HEK293 (cell line): ENCODE measurements at regions not wholly inside any gene's neighbourhood (a gene's known extent, or its start where the extent isn't known, plus 50 kb on each side); places are given as distances from the start of the nearest gene placed in this dataset.
A peak's percentile ranks its signal among the peaks of the same experiment; 100 is the strongest.

ENCODE experiments used
- GLI2 ChIP-seq: fragments of 450-650 bp; formaldehyde crosslinking; IDR thresholded peaks from 2 replicates; pipeline ENCODE4; 2017; ENCODE audit warnings: missing biosample characterization, missing genetic modification characterization, low read depth, borderline replicate concordance
- HOXA7 ChIP-seq: sonication (generic); formaldehyde crosslinking; IDR thresholded peaks from 2 replicates; pipeline ENCODE4 v1.8.1; 2022; ENCODE audit warnings: missing genetic modification reagents, borderline replicate concordance
- KLF8 ChIP-seq: fragments of 450-650 bp; formaldehyde crosslinking; IDR thresholded peaks from 2 replicates; pipeline ENCODE4 v1.5.1; 2016; ENCODE audit warnings: missing biosample characterization, missing genetic modification characterization
- PRDM1 ChIP-seq: fragments of 450-650 bp; formaldehyde crosslinking; IDR thresholded peaks from 2 replicates; pipeline ENCODE4; 2016; ENCODE audit warnings: missing biosample characterization, missing genetic modification characterization
- SCRT1 ChIP-seq: fragments of 450-650 bp; formaldehyde crosslinking; IDR thresholded peaks from 2 replicates; pipeline ENCODE4 v1.5.1; 2016; ENCODE audit warnings: missing biosample characterization, missing genetic modification characterization, borderline replicate concordance
- TRIM28 ChIP-seq: IDR thresholded peaks from 2 replicates; pipeline ENCODE4 v1.6.1; 2011; ENCODE audit warnings: low read length, control low read depth, borderline replicate concordance
- ZBTB1 ChIP-seq: fragments of 450-650 bp; formaldehyde crosslinking; IDR thresholded peaks from 2 replicates; pipeline ENCODE4 v1.5.1; 2016; ENCODE audit warnings: missing biosample characterization, missing genetic modification characterization
- ZBTB11 ChIP-seq: fragments of 450-650 bp; formaldehyde crosslinking; conservative IDR thresholded peaks from 2 replicates; pipeline ENCODE4 v1.5.1; 2016; ENCODE audit warnings: low read depth, missing biosample characterization, missing genetic modification characterization
- ZBTB20 ChIP-seq: fragments of 450-650 bp; formaldehyde crosslinking; IDR thresholded peaks from 2 replicates; pipeline ENCODE4 v1.5.1; 2016; ENCODE audit warnings: missing biosample characterization, missing genetic modification characterization
- ZBTB44 ChIP-seq: fragments of 450-650 bp; IDR thresholded peaks from 2 replicates; pipeline ENCODE4 v1.5.1; 2018; ENCODE audit warnings: missing biosample characterization, mild to moderate bottlenecking, missing genetic modification characterization
- ZNF121 ChIP-seq: fragments of 450-650 bp; formaldehyde crosslinking; IDR thresholded peaks from 2 replicates; pipeline ENCODE4 v1.5.1; 2016; ENCODE audit warnings: missing biosample characterization, missing genetic modification characterization
- ZNF133 ChIP-seq: fragments of 450-650 bp; formaldehyde crosslinking; IDR thresholded peaks from 2 replicates; pipeline ENCODE4 v1.5.1; 2016; ENCODE audit warnings: missing biosample characterization, missing genetic modification characterization
- ZNF138 ChIP-seq: fragments of 450-650 bp; formaldehyde crosslinking; IDR thresholded peaks from 2 replicates; pipeline ENCODE4 v1.5.1; 2016; ENCODE audit warnings: missing biosample characterization, missing genetic modification characterization, borderline replicate concordance
- ZNF19 ChIP-seq: fragments of 450-650 bp; formaldehyde crosslinking; IDR thresholded peaks from 2 replicates; pipeline ENCODE4; 2016; ENCODE audit warnings: missing biosample characterization, missing genetic modification characterization, low read depth
- ZNF2 ChIP-seq: fragments of 450-650 bp; formaldehyde crosslinking; IDR thresholded peaks from 2 replicates; pipeline ENCODE4 v1.5.1; 2016; ENCODE audit warnings: missing biosample characterization, missing genetic modification characterization
- ZNF341 ChIP-seq: fragments of 450-650 bp; formaldehyde crosslinking; IDR thresholded peaks from 2 replicates; pipeline ENCODE4; 2016; ENCODE audit warnings: low read depth, missing biosample characterization, missing genetic modification characterization
- ZNF350 ChIP-seq: fragments of 450-650 bp; formaldehyde crosslinking; IDR thresholded peaks from 2 replicates; pipeline ENCODE4 v1.5.0; 2017; ENCODE audit warnings: missing biosample characterization, mild to moderate bottlenecking, missing genetic modification characterization
- ZNF354C ChIP-seq: fragments of 450-650 bp; formaldehyde crosslinking; IDR thresholded peaks from 2 replicates; pipeline ENCODE4 v1.5.1; 2016; ENCODE audit warnings: missing biosample characterization, missing genetic modification characterization, low read depth, borderline replicate concordance
- ZNF596 ChIP-seq: fragments of 450-650 bp; IDR thresholded peaks from 2 replicates; pipeline ENCODE4 v1.5.0; 2018; ENCODE audit warnings: missing biosample characterization, mild to moderate bottlenecking, missing genetic modification characterization, moderate library complexity
- ZNF658 ChIP-seq: fragments of 450-650 bp; formaldehyde crosslinking; IDR thresholded peaks from 2 replicates; pipeline ENCODE4; 2016; ENCODE audit warnings: missing biosample characterization, missing genetic modification characterization
- ZNF704 ChIP-seq: fragments of 450-650 bp; formaldehyde crosslinking; IDR thresholded peaks from 2 replicates; pipeline ENCODE4 v1.5.1; 2016; ENCODE audit warnings: missing biosample characterization, missing genetic modification characterization
- ZNF791 ChIP-seq: fragments of 450-650 bp; formaldehyde crosslinking; IDR thresholded peaks from 2 replicates; pipeline ENCODE4 v1.5.1; 2016; ENCODE audit warnings: missing biosample characterization, missing genetic modification characterization
- ZNF843 ChIP-seq: fragments of 450-650 bp; formaldehyde crosslinking; IDR thresholded peaks from 2 replicates; pipeline ENCODE4 v1.5.1; 2016; ENCODE audit warnings: missing biosample characterization, missing genetic modification characterization
- ZSCAN30 ChIP-seq: fragments of 450-650 bp; IDR thresholded peaks from 2 replicates; pipeline ENCODE4 v1.5.1; 2018; ENCODE audit warnings: missing biosample characterization, mild to moderate bottlenecking, missing genetic modification characterization, moderate library complexity
- ZSCAN4 ChIP-seq: fragments of 450-650 bp; formaldehyde crosslinking; IDR thresholded peaks from 2 replicates; pipeline ENCODE4 v1.5.1; 2017; ENCODE audit warnings: missing biosample characterization, missing genetic modification characterization
- ZXDB ChIP-seq: fragments of 450-650 bp; formaldehyde crosslinking; IDR thresholded peaks from 2 replicates; pipeline ENCODE4 v1.5.1; 2016; ENCODE audit warnings: missing biosample characterization, missing genetic modification characterization
- TF ChIP-seq, protein P1 (sequence below): fragments of 450-650 bp; formaldehyde crosslinking; IDR thresholded peaks from 2 replicates; pipeline ENCODE4 v1.5.1; 2016; ENCODE audit warnings: missing biosample characterization, missing genetic modification characterization
- TF ChIP-seq, protein P2 (sequence below): fragments of 450-650 bp; formaldehyde crosslinking; IDR thresholded peaks from 2 replicates; pipeline ENCODE4 v1.5.1; 2017; ENCODE audit warnings: missing biosample characterization, missing genetic modification characterization
- TF ChIP-seq, protein P3 (sequence below): fragments of 450-650 bp; formaldehyde crosslinking; IDR thresholded peaks from 2 replicates; pipeline ENCODE4 v1.5.1; 2016; ENCODE audit warnings: missing biosample characterization, missing genetic modification characterization

GRCh38 chr1:87706779-87707228 is 378.1 kb downstream of the LMO4 start (continued):
- TF ChIP-seq, protein P1, sequence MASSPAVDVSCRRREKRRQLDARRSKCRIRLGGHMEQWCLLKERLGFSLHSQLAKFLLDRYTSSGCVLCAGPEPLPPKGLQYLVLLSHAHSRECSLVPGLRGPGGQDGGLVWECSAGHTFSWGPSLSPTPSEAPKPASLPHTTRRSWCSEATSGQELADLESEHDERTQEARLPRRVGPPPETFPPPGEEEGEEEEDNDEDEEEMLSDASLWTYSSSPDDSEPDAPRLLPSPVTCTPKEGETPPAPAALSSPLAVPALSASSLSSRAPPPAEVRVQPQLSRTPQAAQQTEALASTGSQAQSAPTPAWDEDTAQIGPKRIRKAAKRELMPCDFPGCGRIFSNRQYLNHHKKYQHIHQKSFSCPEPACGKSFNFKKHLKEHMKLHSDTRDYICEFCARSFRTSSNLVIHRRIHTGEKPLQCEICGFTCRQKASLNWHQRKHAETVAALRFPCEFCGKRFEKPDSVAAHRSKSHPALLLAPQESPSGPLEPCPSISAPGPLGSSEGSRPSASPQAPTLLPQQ (tag by site-specific recombination) = 0 out of 2 replicates have a peak, but pooled peaks have one; percentile 43
- TF ChIP-seq ZNF138 (tag by site-specific recombination) (no peak), ZNF2 (tag by site-specific recombination) (peak; percentile 55; the same call in 1 of the 2 replicates), SCRT1 (tag by site-specific recombination) (peak; percentile 65; the same call in 1 of the 2 replicates), ZNF596 (tag by site-specific recombination) (peak; percentile 78), ZNF658 (tag by site-specific recombination) (no peak), KLF8 (peak; percentile 72), ZNF121 (no peak), ZSCAN4 (tag by site-specific recombination) (0 out of 2 replicates have a peak, but pooled peaks have one; percentile 35), ZNF704 (tag by site-specific recombination) (no peak), ZNF341 (tag by site-specific recombination) (peak; percentile 23; the same call in 1 of the 2 replicates), GLI2 (peak; percentile 70), HOXA7 (CRISPR knock-in tag) (no peak), ZBTB11 (no peak), ZNF791 (no peak), ZNF354C (tag by site-specific recombination) (no peak), PRDM1 (no peak), ZBTB20 (tag by site-specific recombination) (0 out of 2 replicates have a peak, but pooled peaks have one; percentile 10), ZSCAN30 (tag by site-specific recombination) (0 out of 2 replicates have a peak, but pooled peaks have one; percentile 15), ZNF133 (tag by site-specific recombination) (no peak), ZXDB (tag by site-specific recombination) (peak; percentile 93), ZNF350 (tag by site-specific recombination) (no peak), TRIM28 (no peak), ZNF843 (tag by site-specific recombination) (peak; percentile 96), ZNF19 (tag by site-specific recombination) (no peak), ZBTB1 (tag by site-specific recombination) (0 out of 2 replicates have a peak, but pooled peaks have one; percentile 35), ZBTB44 (tag by site-specific recombination) (peak; percentile 81)
- TF ChIP-seq, protein P2, sequence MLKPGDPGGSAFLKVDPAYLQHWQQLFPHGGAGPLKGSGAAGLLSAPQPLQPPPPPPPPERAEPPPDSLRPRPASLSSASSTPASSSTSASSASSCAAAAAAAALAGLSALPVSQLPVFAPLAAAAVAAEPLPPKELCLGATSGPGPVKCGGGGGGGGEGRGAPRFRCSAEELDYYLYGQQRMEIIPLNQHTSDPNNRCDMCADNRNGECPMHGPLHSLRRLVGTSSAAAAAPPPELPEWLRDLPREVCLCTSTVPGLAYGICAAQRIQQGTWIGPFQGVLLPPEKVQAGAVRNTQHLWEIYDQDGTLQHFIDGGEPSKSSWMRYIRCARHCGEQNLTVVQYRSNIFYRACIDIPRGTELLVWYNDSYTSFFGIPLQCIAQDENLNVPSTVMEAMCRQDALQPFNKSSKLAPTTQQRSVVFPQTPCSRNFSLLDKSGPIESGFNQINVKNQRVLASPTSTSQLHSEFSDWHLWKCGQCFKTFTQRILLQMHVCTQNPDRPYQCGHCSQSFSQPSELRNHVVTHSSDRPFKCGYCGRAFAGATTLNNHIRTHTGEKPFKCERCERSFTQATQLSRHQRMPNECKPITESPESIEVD (tag by site-specific recombination) = peak; percentile 98
- TF ChIP-seq, protein P3, sequence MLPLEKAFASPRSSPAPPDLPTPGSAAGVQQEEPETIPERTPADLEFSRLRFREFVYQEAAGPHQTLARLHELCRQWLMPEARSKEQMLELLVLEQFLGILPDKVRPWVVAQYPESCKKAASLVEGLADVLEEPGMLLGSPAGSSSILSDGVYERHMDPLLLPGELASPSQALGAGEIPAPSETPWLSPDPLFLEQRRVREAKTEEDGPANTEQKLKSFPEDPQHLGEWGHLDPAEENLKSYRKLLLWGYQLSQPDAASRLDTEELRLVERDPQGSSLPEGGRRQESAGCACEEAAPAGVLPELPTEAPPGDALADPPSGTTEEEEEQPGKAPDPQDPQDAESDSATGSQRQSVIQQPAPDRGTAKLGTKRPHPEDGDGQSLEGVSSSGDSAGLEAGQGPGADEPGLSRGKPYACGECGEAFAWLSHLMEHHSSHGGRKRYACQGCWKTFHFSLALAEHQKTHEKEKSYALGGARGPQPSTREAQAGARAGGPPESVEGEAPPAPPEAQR (tag by site-specific recombination) = no peak
